Ishikawa (cell line): ENCODE measurements at regions not wholly inside any gene's neighbourhood (a gene's known extent, or its start where the extent isn't known, plus 50 kb on each side); places are given as distances from the start of the nearest gene placed in this dataset.

ENCODE experiments used
- CEBPB ChIP-seq: IDR thresholded peaks from 2 replicates; pipeline ENCODE4 v1.6.1; 2012
- NFIC ChIP-seq: IDR thresholded peaks from 2 replicates; pipeline ENCODE4 v1.6.1; 2012
- RAD21 ChIP-seq: IDR thresholded peaks from 2 replicates; pipeline ENCODE4 v1.6.1; 2012; ENCODE audit warnings: low read depth
- TEAD4 ChIP-seq: IDR thresholded peaks from 2 replicates; pipeline ENCODE4 v1.6.1; 2012
- ZBTB7A ChIP-seq: IDR thresholded peaks from 2 replicates; pipeline ENCODE4 v1.6.1; 2012; ENCODE audit warnings: low read depth
- TF ChIP-seq, protein P1 (sequence below): IDR thresholded peaks from 2 replicates; pipeline ENCODE4 v1.6.1; 2012; ENCODE audit warnings: low read depth, mild to moderate bottlenecking

DNA sequence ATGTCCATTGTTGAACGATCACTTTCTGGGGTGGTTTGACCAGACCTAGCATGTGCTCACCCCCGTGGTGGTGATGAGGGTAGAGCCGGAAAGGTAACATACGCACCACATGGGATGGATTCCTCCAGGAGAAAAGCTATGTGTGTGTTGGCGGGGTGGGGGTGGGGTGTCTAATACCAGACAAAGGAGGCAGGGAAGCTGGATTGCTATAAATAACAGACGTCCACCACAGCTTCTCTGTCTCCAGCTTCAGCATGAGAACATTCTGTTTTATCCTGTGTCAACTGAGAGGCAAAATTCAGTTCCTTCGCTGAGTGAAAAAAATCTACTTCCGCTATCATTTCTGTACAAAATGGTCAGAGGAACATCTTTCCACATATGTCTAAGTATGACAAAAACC lies 151.0 kb downstream of the PCSK1 start:
- TF ChIP-seq CEBPB (no peak), RAD21 (no peak), NFIC (no peak), TEAD4 (no peak), ZBTB7A (no peak)
- TF ChIP-seq, protein P1, sequence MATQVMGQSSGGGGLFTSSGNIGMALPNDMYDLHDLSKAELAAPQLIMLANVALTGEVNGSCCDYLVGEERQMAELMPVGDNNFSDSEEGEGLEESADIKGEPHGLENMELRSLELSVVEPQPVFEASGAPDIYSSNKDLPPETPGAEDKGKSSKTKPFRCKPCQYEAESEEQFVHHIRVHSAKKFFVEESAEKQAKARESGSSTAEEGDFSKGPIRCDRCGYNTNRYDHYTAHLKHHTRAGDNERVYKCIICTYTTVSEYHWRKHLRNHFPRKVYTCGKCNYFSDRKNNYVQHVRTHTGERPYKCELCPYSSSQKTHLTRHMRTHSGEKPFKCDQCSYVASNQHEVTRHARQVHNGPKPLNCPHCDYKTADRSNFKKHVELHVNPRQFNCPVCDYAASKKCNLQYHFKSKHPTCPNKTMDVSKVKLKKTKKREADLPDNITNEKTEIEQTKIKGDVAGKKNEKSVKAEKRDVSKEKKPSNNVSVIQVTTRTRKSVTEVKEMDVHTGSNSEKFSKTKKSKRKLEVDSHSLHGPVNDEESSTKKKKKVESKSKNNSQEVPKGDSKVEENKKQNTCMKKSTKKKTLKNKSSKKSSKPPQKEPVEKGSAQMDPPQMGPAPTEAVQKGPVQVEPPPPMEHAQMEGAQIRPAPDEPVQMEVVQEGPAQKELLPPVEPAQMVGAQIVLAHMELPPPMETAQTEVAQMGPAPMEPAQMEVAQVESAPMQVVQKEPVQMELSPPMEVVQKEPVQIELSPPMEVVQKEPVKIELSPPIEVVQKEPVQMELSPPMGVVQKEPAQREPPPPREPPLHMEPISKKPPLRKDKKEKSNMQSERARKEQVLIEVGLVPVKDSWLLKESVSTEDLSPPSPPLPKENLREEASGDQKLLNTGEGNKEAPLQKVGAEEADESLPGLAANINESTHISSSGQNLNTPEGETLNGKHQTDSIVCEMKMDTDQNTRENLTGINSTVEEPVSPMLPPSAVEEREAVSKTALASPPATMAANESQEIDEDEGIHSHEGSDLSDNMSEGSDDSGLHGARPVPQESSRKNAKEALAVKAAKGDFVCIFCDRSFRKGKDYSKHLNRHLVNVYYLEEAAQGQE, result no peak
